ENCODE measurements at regions not wholly inside any gene's neighbourhood (a gene's known extent, or its start where the extent isn't known, plus 50 kb on each side); places are given as distances from the start of the nearest gene placed in this dataset.

DNA sequence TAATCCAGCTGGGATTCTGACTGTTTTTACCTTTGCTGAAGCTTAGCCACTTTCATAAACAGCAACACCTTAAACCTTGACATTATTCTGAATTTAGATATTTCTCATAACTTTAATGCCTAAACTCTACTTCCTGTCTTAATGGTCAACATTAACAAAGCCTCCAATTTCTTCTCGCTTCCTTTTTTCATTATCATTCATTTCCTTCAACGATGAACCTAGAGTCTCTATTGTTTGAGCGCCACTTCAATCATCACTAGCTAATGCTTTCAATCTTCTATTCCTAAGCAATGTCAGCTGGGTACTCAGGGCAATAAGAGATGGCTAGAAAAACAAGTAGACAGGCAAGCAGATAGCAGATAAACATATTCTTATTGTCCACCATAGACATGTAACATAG, 96.6 kb upstream of the TMEM196 start:
- Mint-ChIP-seq H3K4me1 (no peaks in the 10 kb centered on the region), H3K36me3 (no peaks in the 10 kb centered on the region), H3K4me3 (no peak overlapping the region), H3K27me3 (ENCODE audit: low read depth in 3 of 3) (peaks cover 0 to 2% (median 1%) of the 10 kb centered on the region in 3 donors), H3K9me3 (peaks cover 0 to 2% (median 0%) of the 10 kb centered on the region in 7 donors), H3K27ac (no peak overlapping the region)
- Histone ChIP-seq H3K4me1 (ENCODE audit: control insufficient read depth in 1 of 2, insufficient read depth in 2 of 2, low read length in 2 of 2) (no peaks in the 10 kb centered on the region), H3K27ac (ENCODE audit: low read depth in 1 of 2, low read length in 2 of 2) (no peak overlapping the region), H3K79me2 (ENCODE audit: insufficient read depth, low read length) (no peaks in the 10 kb centered on the region), H3K36me3 (replicated peaks in 1 of 2; ENCODE audit: control insufficient read depth in 1 of 2, insufficient read depth in 2 of 2, low read length in 2 of 2) (no peaks in the 10 kb centered on the region), H3K4me2 (replicated peaks; ENCODE audit: extremely low read depth, low read length, poor library complexity, severe bottlenecking) (no peak overlapping the region), H4K20me1 (ENCODE audit: insufficient read depth, low read length) (no peaks in the 10 kb centered on the region), H3K4me3 (replicated peaks in 1 of 3; ENCODE audit: low read depth in 2 of 3, low read length in 3 of 3) (no peak overlapping the region), H3K27me3 (ENCODE audit: control insufficient read depth in 2 of 2, insufficient read depth in 2 of 2, low read length in 2 of 2) (no peaks in the 10 kb centered on the region), H3K9me3 (replicated peaks in 1 of 2; ENCODE audit: control insufficient read depth in 1 of 2, insufficient read depth in 1 of 2, low read length in 2 of 2) (no peaks in the 10 kb centered on the region), H2AFZ (ENCODE audit: insufficient read depth, low read depth, low read length, poor library complexity, severe bottlenecking) (no peak overlapping the region), H3K9ac (ENCODE audit: insufficient read depth, low read length, poor library complexity, severe bottlenecking) (no peak overlapping the region)
- WGBS (ENCODE audit: insufficient coverage), result 85% methylated on average over 3 of the region's 3 CpGs
- intact Hi-C loops (cut with micrococcal nuclease), result no loop called here
- TF ChIP-seq, protein P1, sequence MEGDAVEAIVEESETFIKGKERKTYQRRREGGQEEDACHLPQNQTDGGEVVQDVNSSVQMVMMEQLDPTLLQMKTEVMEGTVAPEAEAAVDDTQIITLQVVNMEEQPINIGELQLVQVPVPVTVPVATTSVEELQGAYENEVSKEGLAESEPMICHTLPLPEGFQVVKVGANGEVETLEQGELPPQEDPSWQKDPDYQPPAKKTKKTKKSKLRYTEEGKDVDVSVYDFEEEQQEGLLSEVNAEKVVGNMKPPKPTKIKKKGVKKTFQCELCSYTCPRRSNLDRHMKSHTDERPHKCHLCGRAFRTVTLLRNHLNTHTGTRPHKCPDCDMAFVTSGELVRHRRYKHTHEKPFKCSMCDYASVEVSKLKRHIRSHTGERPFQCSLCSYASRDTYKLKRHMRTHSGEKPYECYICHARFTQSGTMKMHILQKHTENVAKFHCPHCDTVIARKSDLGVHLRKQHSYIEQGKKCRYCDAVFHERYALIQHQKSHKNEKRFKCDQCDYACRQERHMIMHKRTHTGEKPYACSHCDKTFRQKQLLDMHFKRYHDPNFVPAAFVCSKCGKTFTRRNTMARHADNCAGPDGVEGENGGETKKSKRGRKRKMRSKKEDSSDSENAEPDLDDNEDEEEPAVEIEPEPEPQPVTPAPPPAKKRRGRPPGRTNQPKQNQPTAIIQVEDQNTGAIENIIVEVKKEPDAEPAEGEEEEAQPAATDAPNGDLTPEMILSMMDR (IDR thresholded peaks at IDR 0.05), result no peak
- no peak for DNase-seq

DNA sequence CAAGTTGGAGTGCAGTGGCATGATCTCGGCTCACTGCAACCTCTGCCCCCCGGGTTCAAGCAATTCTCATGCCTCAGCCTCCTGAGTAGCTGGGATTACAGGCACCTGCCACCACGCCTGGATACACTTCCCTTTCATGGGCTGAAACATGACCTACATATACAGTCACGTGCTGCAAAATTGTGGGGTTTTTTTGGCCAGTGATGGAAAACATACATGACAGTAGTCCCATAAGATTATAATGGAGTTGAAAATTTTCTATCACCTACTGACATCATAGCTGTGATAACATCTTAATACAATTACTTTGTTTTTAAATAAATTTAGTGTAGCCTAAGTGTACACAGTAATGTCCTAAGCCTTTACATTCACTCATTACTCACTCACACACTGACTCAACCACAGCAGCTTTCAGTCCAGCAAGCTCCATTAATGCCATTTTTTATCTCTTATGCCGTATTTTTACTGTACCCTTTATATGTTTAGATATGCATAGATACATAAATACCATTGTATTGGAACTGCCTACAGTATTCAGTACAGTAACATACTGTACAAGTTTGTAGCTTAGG, 79.9 kb upstream of the TMEM196 start:
- WGBS (ENCODE audit: insufficient coverage), result no CpG with 5 or more reads among the region's 5 CpGs
- Histone ChIP-seq H3K36me3 (replicated peaks in 1 of 2; ENCODE audit: control insufficient read depth in 1 of 2, insufficient read depth in 2 of 2, low read length in 2 of 2) (no peaks in the 10 kb centered on the region), H3K9ac (ENCODE audit: insufficient read depth, low read length, poor library complexity, severe bottlenecking) (no peak overlapping the region), H2AFZ (ENCODE audit: insufficient read depth, low read depth, low read length, poor library complexity, severe bottlenecking) (no peak overlapping the region), H3K27ac (ENCODE audit: low read depth in 1 of 2, low read length in 2 of 2) (no peak overlapping the region), H3K4me1 (ENCODE audit: control insufficient read depth in 1 of 2, insufficient read depth in 2 of 2, low read length in 2 of 2) (no peaks in the 10 kb centered on the region), H4K20me1 (ENCODE audit: insufficient read depth, low read length) (no peaks in the 10 kb centered on the region), H3K4me2 (replicated peaks; ENCODE audit: extremely low read depth, low read length, poor library complexity, severe bottlenecking) (no peak overlapping the region), H3K4me3 (replicated peaks in 1 of 3; ENCODE audit: low read depth in 2 of 3, low read length in 3 of 3) (no peak overlapping the region), H3K27me3 (ENCODE audit: control insufficient read depth in 2 of 2, insufficient read depth in 2 of 2, low read length in 2 of 2) (no peaks in the 10 kb centered on the region), H3K79me2 (ENCODE audit: insufficient read depth, low read length) (no peaks in the 10 kb centered on the region), H3K9me3 (replicated peaks in 1 of 2; ENCODE audit: control insufficient read depth in 1 of 2, insufficient read depth in 1 of 2, low read length in 2 of 2) (no peaks in the 10 kb centered on the region)
- H3K36me3 Mint-ChIP-seq, result no peaks in the 10 kb centered on the region
- DNase-seq, result no peak
- intact Hi-C loops (cut with micrococcal nuclease), result no loop called here
- H3K4me3 Mint-ChIP-seq, result no peak overlapping the region
- no peaks in the 10 kb centered on the region for H3K27me3 Mint-ChIP-seq (ENCODE audit: low read depth in 3 of 3)
- no peak overlapping the region for H3K27ac Mint-ChIP-seq
- peaks cover 0 to 8% (median 2%) of the 10 kb centered on the region in 7 donors for H3K9me3 Mint-ChIP-seq
- TF ChIP-seq, protein P1 (IDR thresholded peaks at IDR 0.05), result no peak
- no peaks in the 10 kb centered on the region for H3K4me1 Mint-ChIP-seq

Data from CD14-positive monocyte (primary cell).